HepG2 (cell line): ENCODE measurements at regions not wholly inside any gene's neighbourhood (a gene's known extent, or its start where the extent isn't known, plus 50 kb on each side); places are given as distances from the start of the nearest gene placed in this dataset.

ENCODE experiments used
- ATAC-seq: fragments of 200-7000 bp; cut with Tn5 transposase; 3 replicates; pipeline ENCODE4 v1.9.1; 2020; ENCODE audit warnings: mild to moderate bottlenecking, moderate library complexity
- BruUV-seq: library from RNA; stranded (reverse); fragments of 400-500 nt; replicated peaks from 2 replicates; lab custom pipeline; 2021; lab: Mats Ljungman, UMichigan
- CTCF ChIA-PET: fragments of 300-600 bp; formaldehyde crosslinking; extraction: SDS; loops from one replicate; lab custom pipeline; 2021; ENCODE audit warnings: low total read pairs, inconsistent platforms, low intra/inter-chr PET ratio; lab: Yijun Ruan, JAX
- POLR2A ChIA-PET: fragments of 350-600 bp; sonication (Branson Sonifier 250); formaldehyde crosslinking; loops from one replicate; lab custom pipeline; 2020; ENCODE audit warnings: antibody characterized with exemption, inconsistent platforms; lab: Yijun Ruan, JAX
- DNase-seq: peaks from one replicate; pipeline ENCODE4 v3.0.0-alpha.2; 2015; ENCODE audit warnings: low spot score
- FAIRE-seq: peaks from 3 replicates; lab custom pipeline; 2011; peaks lifted over from hg19 to GRCh38; lab: Jason Lieb, UNC
- H2AFZ ChIP-seq: one replicate; pipeline ENCODE4 v1.6.1; 2011; ENCODE audit warnings: low read length, inconsistent platforms
- H3K27ac ChIP-seq: fragments of 300-600 bp; 3 replicates; pipeline ENCODE4 v1.8.0; 2011; ENCODE audit warnings: mixed run types, mild to moderate bottlenecking, mixed read lengths, low read length, inconsistent platforms; ENCODE audit not compliant: insufficient read depth; ENCODE audit errors: extremely low read length
- H3K27me3 ChIP-seq, 2 experiments: fragments of 200-600 bp in 1 of 2; 2 replicates in 1 of 2; 3 replicates in 1 of 2; pipeline versions ENCODE4 v1.6.0 to v1.8.0; 2011; ENCODE audit warnings: low read length in 2 of 2, mild to moderate bottlenecking in 2 of 2, moderate library complexity in 2 of 2, inconsistent platforms in 1 of 2; ENCODE audit not compliant: insufficient read depth in 2 of 2, control insufficient read depth in 1 of 2
- H3K36me3 ChIP-seq, 2 experiments: fragments of 200-600 bp in 1 of 2; replicated peaks in 1 of 2; 2 replicates in 1 of 2; 3 replicates in 1 of 2; pipeline versions ENCODE4 v1.5.1 to v1.8.0; 2011; ENCODE audit warnings: low read length in 2 of 2, inconsistent platforms in 1 of 2; ENCODE audit not compliant: insufficient read depth in 2 of 2, control insufficient read depth in 1 of 2
- H3K4me1 ChIP-seq: 2 replicates; pipeline ENCODE4 v1.5.1; 2012; ENCODE audit warnings: low read length, inconsistent platforms; ENCODE audit not compliant: insufficient read depth
- H3K4me2 ChIP-seq: 2 replicates; pipeline ENCODE4 v1.6.0; 2011; ENCODE audit warnings: low read depth, low read length, inconsistent platforms
- H3K4me3 ChIP-seq, 3 experiments: fragments of 200-600 bp in 1 of 3; sonication (generic), shearing (Covaris generic) in 1 of 3; replicated peaks in 1 of 3; 2 replicates each; pipeline ENCODE4 v1.5.1; 2011 to 2016; ENCODE audit warnings: low read length in 3 of 3, inconsistent platforms in 2 of 3, low read depth in 2 of 3, mild to moderate bottlenecking in 2 of 3, control low read depth in 1 of 3, mixed read lengths in 1 of 3; ENCODE audit not compliant: insufficient read depth in 1 of 3
- H3K79me2 ChIP-seq: one replicate; pipeline ENCODE4 v1.6.1; 2011; ENCODE audit warnings: low read length, inconsistent platforms; ENCODE audit not compliant: insufficient read depth
- H3K9ac ChIP-seq: 2 replicates; pipeline ENCODE4 v1.6.0; 2011; ENCODE audit warnings: mild to moderate bottlenecking, low read depth, low read length, inconsistent platforms; ENCODE audit not compliant: insufficient read depth
- H3K9me3 ChIP-seq: 2 replicates; pipeline ENCODE4 v1.5.1; 2012; ENCODE audit warnings: mild to moderate bottlenecking, low read length
- H4K20me1 ChIP-seq: 2 replicates; pipeline ENCODE4 v1.6.0; 2011; ENCODE audit warnings: inconsistent platforms, mild to moderate bottlenecking, low read length, moderate library complexity; ENCODE audit not compliant: insufficient read depth
- CENPT ChIP-seq: sonication (generic); formaldehyde crosslinking; IDR thresholded peaks from 2 replicates; pipeline ENCODE4 v1.8.0; 2022; ENCODE audit warnings: low read depth, mild to moderate bottlenecking, moderate library complexity, missing genetic modification reagents
- GATAD1 ChIP-seq: IDR thresholded peaks from 2 replicates; pipeline ENCODE4 v1.6.1; 2016; ENCODE audit warnings: missing genetic modification reagents, missing compliant biosample characterization
- GATAD2A ChIP-seq: IDR thresholded peaks from 2 replicates; pipeline ENCODE4 v1.6.1; 2016
- GZF1 ChIP-seq: sonication (generic); formaldehyde crosslinking; IDR thresholded peaks from 2 replicates; pipeline ENCODE4 v1.5.1; 2020; ENCODE audit warnings: mild to moderate bottlenecking, missing genetic modification reagents
- PAWR ChIP-seq: sonication (generic); formaldehyde crosslinking; IDR thresholded peaks from 2 replicates; pipeline ENCODE4 v1.4.0; 2020; ENCODE audit warnings: missing genetic modification reagents, mild to moderate bottlenecking, borderline replicate concordance
- PHF8 ChIP-seq: sonication (generic); formaldehyde crosslinking; IDR thresholded peaks from 2 replicates; pipeline ENCODE4 v1.5.0; 2020; ENCODE audit warnings: missing genetic modification reagents
- SALL1 ChIP-seq: sonication (generic); formaldehyde crosslinking; IDR thresholded peaks from 2 replicates; pipeline ENCODE4 v1.8.0; 2022; ENCODE audit warnings: mild to moderate bottlenecking, missing genetic modification reagents
- ZMAT3 ChIP-seq: sonication (generic); formaldehyde crosslinking; conservative IDR thresholded peaks from 2 replicates; pipeline ENCODE4 v1.7.0; 2021; ENCODE audit warnings: missing genetic modification reagents
- ZNF331 ChIP-seq: sonication (generic); formaldehyde crosslinking; IDR thresholded peaks from 2 replicates; pipeline ENCODE4 v1.4.0; 2020; ENCODE audit warnings: missing genetic modification reagents
- ZNF414 ChIP-seq: sonication (generic); formaldehyde crosslinking; IDR thresholded peaks from 2 replicates; pipeline ENCODE4 v1.5.0; 2020; ENCODE audit warnings: missing genetic modification reagents
- ZNF468 ChIP-seq: sonication (generic); formaldehyde crosslinking; IDR thresholded peaks from 2 replicates; pipeline ENCODE4 v1.8.0; 2022; ENCODE audit warnings: mild to moderate bottlenecking, moderate library complexity, missing genetic modification reagents
- ZNF746 ChIP-seq: sonication (generic); formaldehyde crosslinking; IDR thresholded peaks from 2 replicates; pipeline ENCODE4 v1.8.0; 2022; ENCODE audit warnings: mild to moderate bottlenecking, missing genetic modification reagents
- WGBS: methylation state at CpG from one replicate; pipeline ENCODE4 v1.1.6; 2017; ENCODE audit warnings: low lambda C conversion rate; 5-methylcytosine and 5-hydroxymethylcytosine counted together
- in situ Hi-C: cut with HindIII; loops from 2 replicates; pipeline ENCODE4 v1.10.0; 2017; ENCODE audit warnings: low pct_unique_long_range_greater_than_20kb; ENCODE audit not compliant: extremely low pct_ligation_motif_present
- intact Hi-C: fragments of 100-400 bp; cut with micrococcal nuclease; formaldehyde crosslinking; loops from one replicate; pipeline ENCODE4 v1.10.0; 2022; ENCODE audit not compliant: unreplicated experiment
- TF ChIP-seq, protein P1 (sequence below): sonication (generic); formaldehyde crosslinking; IDR thresholded peaks from 2 replicates; pipeline ENCODE4 v1.4.0; 2020; ENCODE audit warnings: low read depth, mild to moderate bottlenecking, missing genetic modification reagents
- TF ChIP-seq, protein P2 (sequence below): sonication (generic); formaldehyde crosslinking; IDR thresholded peaks from 2 replicates; pipeline ENCODE4 v1.4.0; 2020; ENCODE audit warnings: missing genetic modification reagents, mild to moderate bottlenecking, borderline replicate concordance
- TF ChIP-seq, protein P3 (sequence below): sonication (generic); formaldehyde crosslinking; IDR thresholded peaks from 2 replicates; pipeline ENCODE4 v1.8.1; 2023; ENCODE audit warnings: mild to moderate bottlenecking, missing genetic modification reagents, borderline replicate concordance

DNA sequence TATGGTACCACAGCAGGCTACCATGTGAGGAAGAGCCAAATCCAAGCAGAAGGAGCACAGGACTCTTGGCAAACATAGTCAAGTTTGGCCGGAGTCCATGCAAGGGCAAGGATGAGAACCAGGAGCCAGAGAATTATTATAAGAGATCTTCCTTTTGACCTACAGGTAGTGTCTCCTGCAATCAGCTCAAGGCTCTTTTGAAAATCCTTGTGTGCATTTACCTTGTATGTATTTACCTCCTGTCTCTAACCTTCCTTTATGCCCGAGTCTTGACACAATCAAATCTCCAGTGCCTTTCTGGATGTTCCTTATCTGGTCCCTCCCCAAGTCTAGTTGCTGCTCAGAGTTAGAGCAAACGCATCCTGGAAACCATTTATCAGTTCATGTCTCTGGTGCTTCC, 855.0 kb upstream of the CELF4 start:
- FAIRE-seq (no peak), DNase-seq (no peak), ATAC-seq (no peak)
- Histone ChIP-seq H3K4me2 (no peak overlapping the region), H3K27ac (no peak overlapping the region), H3K4me1 (no peaks in the 10 kb centered on the region), H3K4me3 (no peak overlapping the region), H3K36me3 (no peaks in the 10 kb centered on the region), H3K9me3 (no peaks in the 10 kb centered on the region), H3K27me3 (no peaks in the 10 kb centered on the region), H4K20me1 (no peaks in the 10 kb centered on the region), H3K79me2 (no peaks in the 10 kb centered on the region), H3K9ac (no peak overlapping the region), H2AFZ (no peak overlapping the region)
- POLR2A ChIA-PET: no interaction called here
- TF ChIP-seq ZMAT3 (CRISPR knock-in tag): no peak
- 0% methylated on average over 3 of the region's 3 CpGs for WGBS
- intact Hi-C loops: no loop called here
- in situ Hi-C loops: no loop called here
- BruUV-seq: no TSS peak
- CTCF ChIA-PET: no interaction called here

- 0% methylated on average over 2 of the region's 4 CpGs for WGBS
- in situ Hi-C loops: no loop called here
- no TSS peak for BruUV-seq
- TF ChIP-seq, protein P1, sequence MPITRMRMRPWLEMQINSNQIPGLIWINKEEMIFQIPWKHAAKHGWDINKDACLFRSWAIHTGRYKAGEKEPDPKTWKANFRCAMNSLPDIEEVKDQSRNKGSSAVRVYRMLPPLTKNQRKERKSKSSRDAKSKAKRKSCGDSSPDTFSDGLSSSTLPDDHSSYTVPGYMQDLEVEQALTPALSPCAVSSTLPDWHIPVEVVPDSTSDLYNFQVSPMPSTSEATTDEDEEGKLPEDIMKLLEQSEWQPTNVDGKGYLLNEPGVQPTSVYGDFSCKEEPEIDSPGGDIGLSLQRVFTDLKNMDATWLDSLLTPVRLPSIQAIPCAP (CRISPR knock-in tag): no peak
- TF ChIP-seq GATAD1 (CRISPR knock-in tag) (no peak), PAWR (CRISPR knock-in tag) (no peak), ZNF746 (no peak), CENPT (CRISPR knock-in tag) (no peak), SALL1 (CRISPR knock-in tag) (no peak), PHF8 (CRISPR knock-in tag) (no peak), GATAD2A (no peak), ZNF414 (CRISPR knock-in tag) (no peak), ZNF468 (no peak), GZF1 (CRISPR knock-in tag) (no peak), ZNF331 (no peak)
- TF ChIP-seq, protein P2, sequence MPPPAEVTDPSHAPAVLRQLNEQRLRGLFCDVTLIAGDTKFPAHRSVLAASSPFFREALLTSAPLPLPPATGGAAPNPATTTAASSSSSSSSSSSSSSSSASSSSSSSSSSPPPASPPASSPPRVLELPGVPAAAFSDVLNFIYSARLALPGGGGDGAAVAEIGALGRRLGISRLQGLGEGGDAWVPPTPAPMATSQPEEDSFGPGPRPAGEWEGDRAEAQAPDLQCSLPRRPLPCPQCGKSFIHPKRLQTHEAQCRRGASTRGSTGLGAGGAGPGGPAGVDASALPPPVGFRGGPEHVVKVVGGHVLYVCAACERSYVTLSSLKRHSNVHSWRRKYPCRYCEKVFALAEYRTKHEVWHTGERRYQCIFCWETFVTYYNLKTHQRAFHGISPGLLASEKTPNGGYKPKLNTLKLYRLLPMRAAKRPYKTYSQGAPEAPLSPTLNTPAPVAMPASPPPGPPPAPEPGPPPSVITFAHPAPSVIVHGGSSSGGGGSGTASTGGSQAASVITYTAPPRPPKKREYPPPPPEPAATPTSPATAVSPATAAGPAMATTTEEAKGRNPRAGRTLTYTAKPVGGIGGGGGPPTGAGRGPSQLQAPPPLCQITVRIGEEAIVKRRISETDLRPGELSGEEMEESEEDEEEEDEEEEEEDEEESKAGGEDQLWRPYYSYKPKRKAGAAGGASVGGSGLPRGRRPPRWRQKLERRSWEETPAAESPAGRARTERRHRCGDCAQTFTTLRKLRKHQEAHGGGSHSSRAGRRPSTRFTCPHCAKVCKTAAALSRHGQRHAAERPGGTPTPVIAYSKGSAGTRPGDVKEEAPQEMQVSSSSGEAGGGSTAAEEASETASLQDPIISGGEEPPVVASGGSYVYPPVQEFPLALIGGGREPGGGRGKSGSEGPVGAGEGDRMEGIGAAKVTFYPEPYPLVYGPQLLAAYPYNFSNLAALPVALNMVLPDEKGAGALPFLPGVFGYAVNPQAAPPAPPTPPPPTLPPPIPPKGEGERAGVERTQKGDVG (CRISPR knock-in tag): no peak
- TF ChIP-seq, protein P3, sequence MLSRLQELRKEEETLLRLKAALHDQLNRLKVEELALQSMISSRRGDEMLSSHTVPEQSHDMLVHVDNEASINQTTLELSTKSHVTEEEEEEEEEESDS: no peak
Measured at GRCh38 chr18:38415811-38416210, 850.2 kb upstream of the CELF4 start.

More at GRCh38 chr18:38415811-38416210, 850.2 kb upstream of the CELF4 start:
- ChIA-PET CTCF (no interaction called here), POLR2A (no interaction called here)
- Histone ChIP-seq H3K27ac (no peak overlapping the region), H4K20me1 (no peaks in the 10 kb centered on the region), H3K4me3 (no peak overlapping the region), H3K79me2 (no peaks in the 10 kb centered on the region), H3K4me1 (no peaks in the 10 kb centered on the region), H2AFZ (no peak overlapping the region), H3K9me3 (no peaks in the 10 kb centered on the region), H3K9ac (no peak overlapping the region), H3K4me2 (no peak overlapping the region), H3K36me3 (no peaks in the 10 kb centered on the region), H3K27me3 (peaks cover 0 to 1% of the 10 kb centered on the region in 2 experiments; a peak in 1 of 5 replicates)
- ATAC-seq (no peak), DNase-seq (no peak), FAIRE-seq (no peak)
- intact Hi-C loops: no loop called here
